ENCODE measurements at regions not wholly inside any gene's neighbourhood (a gene's known extent, or its start where the extent isn't known, plus 50 kb on each side); places are given as distances from the start of the nearest gene placed in this dataset.

DNA sequence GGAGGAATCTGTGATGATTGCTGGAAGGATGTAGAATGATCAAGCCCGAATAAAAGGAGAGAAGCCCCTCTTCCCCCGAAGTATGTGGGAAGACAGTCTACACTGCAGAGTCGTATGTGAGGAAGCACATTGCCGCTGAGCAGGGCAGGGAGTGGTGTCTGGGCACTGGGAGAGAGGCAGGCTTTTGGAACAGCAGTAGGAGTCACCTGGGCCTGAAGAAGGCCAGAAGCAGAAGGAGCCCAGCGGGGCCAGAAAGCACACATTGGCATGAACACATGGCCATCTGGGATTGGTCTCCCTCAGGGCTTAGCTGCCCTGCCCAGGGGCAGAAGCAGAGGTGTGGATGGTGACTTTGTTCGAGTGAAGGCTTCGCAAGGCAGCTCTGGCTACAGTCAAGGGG lies 162.8 kb downstream of the ERCC6L2 start:
- no peak for DNase-seq (ENCODE audit: low spot score)

DNA sequence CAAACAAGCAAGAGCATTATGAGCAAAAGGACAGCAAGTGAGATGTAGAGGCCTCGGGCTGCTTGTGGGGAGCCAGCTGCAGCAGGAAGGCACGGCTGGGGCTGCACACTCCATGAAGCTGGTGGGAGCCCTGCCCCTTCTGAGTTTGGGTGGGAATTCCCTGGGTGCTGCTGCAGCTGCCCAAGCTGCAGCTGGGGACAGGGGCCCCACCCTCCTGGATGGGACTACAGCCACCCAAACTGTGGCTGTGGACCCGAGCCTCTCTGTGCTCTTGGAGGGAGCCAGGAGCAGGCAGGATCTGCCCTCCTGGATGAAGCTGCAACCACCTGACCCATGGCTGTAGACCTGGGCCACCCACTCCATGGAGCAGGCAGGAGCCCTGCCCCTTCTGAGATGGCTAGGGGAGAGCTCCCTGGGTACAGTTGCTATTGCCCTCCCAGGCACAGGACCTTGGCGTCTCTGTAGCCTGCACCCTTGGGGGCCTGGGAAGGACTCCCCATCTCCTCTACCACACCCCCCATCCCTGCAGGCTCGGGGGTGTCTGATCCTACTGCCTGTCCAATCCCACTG lies 159.1 kb downstream of the ERCC6L2 start:
- no peak for DNase-seq (ENCODE audit: low spot score)

DNA sequence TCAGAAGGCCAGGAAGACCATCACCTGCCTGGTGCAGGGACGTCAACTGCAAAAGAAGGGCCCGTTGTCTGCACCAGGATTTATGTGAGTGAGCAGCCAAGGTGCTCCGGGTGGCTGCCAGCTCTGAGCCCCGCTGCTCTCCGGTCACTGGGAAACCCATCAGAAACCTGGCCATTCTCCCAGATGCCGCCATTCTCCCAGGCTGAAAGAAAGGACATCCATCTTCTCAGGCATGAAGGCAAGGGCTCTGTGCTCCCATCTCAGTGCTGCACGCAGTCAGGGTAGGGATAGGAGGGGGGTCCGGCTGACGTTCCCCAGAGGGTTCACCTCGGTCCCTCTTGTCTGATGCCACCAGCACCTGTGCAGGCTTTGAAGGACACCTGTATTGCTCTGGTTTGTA lies 158.4 kb downstream of the ERCC6L2 start:
- DNase-seq (ENCODE audit: low spot score): no peak

DNA sequence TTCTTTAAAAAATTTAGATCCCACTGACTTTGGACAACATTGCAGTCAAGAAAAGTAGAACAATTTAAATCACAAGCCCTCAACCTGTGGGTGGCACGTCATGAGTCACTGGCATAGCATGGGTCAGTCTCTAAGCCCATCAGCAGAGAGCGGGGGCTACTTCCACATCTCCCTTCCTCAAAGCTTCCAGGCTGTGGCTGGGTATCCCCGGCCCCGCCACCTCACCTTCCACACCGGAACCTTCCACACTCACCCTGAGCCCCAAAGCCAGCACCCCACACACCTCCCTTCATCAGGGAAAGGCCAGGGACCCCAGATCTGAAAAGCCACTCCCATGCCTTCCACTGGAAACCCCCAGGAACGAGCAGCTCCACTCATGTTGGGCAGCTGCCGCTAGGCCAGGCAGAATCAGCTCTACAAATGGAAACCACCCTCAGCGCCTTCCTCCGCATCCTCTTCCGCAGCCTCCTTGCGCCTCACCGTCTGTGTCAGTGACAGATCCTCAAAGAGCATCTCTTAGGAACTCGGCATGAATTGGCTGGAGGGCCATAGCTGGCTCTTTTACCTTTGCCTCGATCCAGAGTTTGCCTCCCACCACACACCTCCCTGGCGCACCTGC lies 156.5 kb downstream of the ERCC6L2 start:
- DNase-seq (ENCODE audit: low spot score): no peak

DNA sequence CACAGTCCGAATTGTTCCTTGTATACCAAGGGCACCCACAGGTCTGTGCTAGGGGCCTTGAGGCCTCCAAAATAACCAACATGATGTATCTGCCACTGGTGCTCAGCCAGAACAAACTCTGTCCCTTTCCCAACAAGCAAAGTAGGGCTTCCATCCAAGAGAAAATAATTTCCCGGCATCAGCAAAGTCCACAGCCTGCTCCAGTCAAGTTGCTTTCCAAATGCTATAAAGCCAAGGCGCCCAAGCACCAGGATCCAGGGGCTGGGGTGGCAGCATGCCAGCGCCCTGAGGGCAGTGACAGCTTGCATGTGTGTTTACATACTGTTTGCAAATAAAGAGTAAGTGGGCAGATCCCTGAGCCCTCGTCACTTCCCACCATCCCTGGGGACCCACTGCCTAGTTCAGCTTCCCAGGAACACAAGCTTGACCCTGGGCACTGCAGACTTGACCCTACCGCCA lies 155.9 kb downstream of the ERCC6L2 start:
- DNase-seq (ENCODE audit: low spot score): no peak

DNA sequence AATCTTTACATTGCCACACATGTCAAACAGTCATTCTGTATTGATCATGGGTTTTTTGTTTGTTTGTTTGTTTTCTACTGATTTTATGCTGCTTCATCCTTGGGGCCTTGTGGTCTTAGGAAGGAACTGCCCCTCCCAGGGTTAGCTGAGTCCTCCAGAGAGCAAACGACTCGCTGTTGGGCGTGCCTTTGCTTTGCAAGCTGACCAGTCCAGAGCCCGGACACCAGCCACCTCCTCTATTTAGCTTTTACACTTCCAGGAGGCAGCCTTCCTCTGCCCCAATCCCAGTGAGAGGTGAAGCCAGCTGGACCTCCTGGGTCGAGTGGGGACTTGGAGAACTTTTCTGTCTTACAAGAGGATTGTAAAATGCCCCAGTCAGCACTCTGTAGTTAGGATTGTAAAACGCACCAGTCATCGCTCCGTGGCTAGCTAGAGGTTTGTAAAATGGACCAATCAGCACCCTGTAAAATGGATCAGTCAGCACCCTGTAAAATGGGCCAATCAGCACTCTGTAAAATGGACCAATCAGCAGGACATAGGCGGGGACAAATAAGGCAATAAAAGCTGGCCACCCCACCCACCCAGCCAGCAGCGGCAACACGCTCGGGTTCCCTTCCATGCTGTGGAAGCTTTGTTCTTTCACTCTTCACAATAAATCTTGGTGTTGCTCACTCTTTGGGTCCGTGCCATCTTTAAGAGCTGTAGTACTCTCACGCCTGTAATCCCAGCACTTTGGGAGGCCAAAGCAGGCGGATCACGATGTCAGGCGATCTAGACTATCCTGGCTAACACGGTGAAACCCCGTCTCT lies 154.4 kb downstream of the ERCC6L2 start:
- DNase-seq (ENCODE audit: low spot score): no peak

DNA sequence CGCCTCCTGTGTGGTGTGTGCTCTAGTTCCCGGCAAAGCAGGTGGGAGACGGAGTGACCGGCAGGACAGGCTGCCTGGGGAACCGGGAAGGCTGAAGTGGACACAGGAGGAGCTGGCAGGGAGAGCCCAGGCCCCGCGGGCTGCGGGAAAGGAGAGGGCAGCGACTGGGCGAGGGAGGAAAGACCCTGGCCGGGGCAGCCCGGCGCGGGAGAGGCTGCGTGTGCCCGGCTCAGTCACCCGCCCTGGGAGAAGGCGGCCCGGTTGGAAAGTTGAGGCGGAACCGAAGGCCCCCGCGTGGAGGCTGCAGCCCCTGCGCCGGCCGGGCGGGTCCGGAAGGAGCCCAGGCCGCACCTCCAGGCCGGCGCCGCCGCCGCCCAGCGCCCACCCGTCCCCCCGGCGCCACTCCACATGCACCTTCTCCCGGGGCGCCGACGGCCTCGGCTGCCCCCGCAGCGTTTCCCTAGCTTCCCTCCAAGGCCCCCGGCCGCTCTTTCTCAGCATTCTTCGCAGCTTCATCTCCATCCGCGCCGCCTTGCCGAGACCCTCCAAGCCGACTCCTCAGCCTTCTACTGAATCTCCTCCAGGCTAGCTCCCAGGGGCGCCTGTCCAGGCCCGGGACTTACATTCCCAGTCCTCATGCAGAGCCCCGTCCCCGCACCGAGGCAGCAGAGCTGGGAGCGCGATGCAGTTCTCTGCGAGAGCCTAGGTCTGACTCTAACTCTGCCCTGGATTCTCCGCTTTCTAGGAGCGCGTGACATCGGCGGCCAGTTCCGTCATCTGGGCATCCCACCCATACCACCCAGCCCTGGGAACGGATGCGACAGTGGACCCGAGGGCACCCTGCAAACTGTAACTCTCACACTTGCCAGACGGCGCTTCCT lies 152.0 kb downstream of the ERCC6L2 start:
- peak; percentile 23 for DNase-seq (ENCODE audit: low spot score)

DNA sequence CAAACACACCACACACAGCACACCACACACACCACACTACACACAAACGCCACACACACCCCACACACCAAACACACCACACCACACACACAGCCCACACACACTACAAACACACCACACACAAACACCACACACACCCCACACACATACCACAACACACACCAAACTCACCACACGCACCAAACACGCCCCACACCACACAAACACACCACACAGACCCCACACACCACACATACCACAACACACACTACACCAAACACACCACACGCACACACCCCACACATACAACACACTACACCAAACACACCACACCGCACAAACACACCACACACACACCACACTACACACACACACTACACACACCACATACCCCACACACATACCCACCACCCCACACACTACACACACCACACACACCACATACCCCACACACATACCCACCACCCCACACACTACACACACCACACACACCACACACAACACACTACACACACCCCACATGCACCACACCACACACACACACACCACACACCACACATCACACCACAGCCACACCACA lies 151.2 kb downstream of the ERCC6L2 start:
- no peak for DNase-seq (ENCODE audit: low spot score)

DNA sequence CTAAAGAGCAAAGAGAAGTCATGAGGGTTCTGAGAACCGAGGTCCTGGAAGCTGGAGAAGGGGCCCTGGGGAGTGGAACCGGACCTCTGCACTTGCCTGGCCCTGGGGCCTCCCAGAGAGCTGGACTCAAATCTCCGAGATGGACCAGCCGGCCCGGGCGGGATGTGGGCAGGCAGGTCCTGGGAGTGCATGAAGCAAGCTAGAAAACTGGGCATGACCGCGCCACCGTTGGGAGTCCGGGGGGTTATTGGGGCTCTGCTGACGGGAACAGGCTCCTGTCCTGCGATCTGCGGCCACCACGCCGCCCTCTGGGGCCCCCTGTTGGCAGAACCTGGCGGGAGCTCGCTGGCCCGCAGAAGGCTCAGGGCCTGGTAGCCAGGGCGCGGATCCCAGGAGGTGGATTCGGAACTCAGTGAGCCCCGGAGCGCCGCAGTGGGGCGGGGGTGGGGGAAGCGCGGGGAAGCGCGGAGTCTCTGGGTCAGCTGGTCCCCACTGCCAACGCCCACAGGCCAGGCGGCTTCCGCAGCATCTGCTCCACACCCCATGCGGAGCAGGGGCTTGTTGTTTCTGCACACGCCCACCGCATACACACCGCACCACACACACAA lies 150.6 kb downstream of the ERCC6L2 start:
- no peak for DNase-seq (ENCODE audit: low spot score)

DNA sequence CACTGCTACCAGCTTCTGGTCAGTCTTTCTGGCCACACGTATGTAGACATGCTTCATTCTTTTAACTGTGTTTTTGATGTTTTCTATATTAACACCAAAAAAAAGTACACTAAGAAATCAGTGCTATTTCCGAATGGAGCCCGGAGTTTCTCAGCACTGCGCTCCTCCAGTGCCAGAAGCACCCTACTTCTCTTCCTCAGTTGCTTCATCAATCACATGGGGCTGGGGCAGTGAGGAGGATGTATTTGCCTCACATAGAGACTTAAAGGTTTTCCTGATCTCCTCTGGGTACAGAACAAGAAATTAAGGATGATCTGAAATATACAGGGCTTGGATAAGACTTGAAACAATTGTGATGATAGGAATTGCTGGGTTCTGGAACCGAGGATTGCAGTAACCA lies 148.0 kb downstream of the ERCC6L2 start:
- DNase-seq (ENCODE audit: low spot score): no peak

DNA sequence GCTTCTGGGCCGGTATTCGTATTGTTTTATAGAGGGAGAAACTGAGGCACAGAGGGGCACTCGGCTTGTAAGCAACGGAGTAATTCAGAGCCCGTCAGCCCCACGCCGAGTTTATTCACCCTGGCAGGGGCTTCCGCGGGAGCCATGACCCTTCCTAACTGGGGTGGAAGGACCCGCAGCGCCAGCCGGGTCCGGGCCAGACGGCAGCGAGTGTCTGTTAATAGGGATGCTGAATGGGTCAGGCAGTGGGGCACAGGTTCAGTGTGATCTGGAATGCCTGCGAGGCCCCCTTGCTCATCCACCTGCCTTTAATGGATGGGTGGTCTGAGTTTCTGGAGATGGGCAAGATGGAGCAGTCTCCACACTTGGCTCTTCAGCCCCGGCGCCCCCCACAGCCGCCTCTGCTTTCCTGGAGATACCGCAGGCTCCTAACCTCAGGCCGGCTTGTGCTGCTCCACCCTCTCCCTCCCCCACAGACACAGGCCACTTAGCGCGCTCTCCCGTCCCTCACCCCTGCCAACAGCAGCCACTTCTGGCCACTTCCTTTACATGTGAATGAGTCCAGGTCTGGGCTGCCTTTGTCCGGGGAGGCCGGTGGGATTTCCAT lies 147.1 kb downstream of the ERCC6L2 start:
- no peak for DNase-seq (ENCODE audit: low spot score)

DNA sequence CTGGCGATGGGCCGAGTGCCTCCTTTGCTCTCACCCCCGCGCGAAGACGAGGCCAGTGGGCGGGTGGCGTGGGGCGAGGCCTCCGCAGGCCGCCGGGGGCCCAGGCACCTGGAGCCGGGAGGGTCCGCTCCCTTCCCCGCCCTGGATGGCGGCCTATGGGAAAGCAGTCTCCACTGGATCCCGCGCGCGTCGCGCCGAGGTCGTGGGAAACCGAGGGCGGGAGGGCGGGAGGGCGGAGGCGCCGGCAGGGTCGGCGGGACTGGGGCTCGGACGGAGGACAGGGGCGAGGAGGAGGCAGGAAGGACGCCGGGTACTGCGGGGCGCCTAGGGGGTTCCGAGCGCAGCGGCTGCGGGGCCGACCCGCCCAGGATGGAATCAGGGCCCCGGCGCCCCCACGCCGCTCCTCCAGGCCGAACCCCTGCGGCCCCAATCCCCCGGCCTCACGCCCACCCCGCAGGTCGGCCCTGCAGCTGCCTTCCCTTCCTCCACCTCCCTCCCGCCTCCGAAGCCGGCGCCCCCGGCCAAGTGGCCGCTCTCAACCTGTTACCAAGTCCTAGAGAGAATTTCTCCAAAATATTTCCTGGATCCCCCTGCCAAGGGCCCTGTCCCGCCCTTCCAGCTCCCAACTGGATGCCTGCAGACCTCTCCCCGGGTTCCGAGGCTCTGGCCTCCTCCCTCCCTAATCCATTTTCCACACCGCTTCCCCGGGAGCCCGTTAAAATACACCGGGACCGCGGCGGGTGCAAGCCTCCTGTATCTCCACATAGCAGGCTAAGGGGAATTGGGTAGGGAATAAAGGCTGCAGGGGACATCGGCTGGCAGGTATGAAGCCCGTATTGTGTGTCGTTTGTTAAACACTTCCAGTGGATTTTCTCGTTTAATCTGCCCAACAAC lies 146.3 kb downstream of the ERCC6L2 start:
- DNase-seq (ENCODE audit: low spot score): peak; percentile 33

DNA sequence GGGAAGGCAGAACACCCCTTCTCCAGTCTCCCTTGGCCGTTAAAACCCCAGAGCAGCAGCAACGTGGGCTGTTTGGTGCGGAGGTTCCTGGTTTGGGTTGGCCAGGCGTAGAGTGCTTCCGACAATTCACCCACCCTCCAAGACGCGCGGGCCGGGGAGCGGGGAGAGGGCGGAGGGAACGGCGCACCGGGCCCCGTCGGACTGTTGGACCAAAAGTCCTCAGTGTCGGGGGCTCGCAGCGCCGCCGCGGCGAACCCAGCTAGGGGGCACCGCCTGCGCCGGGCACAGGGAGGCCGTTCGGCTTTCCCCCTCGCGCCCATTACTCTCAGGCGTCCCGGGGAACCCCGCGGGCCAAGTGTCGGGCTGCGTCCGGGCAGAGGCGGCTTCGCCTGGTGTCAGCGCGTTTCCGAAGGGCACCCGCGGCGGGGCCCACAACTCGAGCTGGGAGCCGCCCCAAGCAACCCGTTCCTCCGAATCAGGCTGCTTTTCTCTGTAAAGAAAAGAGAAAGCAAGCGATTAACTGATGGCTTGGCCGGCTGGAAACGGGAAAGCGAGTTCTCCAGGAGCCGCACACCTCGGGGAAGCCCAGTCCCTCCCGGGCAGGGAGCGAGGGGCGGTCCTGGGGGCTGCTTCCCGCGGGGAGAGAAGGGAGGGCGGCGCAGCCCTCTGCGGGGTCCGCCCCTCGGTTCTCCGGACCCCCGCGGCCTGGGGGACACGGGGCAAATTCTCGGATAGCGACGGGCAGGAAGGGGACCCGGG lies 145.5 kb downstream of the ERCC6L2 start:
- peak; percentile 62 for DNase-seq (ENCODE audit: low spot score)

DNA sequence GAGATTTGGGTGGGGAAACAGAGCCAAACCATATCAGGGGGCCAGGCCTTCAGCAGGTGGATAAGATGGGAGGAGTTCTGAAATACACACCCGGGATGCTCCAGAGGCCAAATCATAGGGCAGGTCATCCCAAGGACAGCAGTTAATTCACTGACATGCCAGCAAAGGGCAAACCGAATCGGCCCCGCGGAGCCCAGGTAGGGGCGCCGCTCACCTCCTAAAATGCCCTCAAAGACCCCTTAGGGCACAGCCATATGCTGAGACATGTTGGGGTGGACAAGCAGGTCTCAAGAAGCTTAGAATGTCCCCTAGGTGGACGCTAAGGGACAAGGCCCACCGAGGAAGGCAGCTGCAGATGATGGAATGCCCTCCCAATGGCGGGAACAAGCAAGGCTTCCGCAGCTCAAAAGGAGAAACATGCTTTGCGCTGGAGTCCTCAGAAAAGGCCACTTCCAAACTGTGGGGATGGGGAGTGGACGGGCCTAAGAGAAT lies 144.9 kb downstream of the ERCC6L2 start:
- no peak for DNase-seq (ENCODE audit: low spot score)
